Right cardiac atrium (tissue), 5 donors: ENCODE measurements at regions not wholly inside any gene's neighbourhood (a gene's known extent, or its start where the extent isn't known, plus 50 kb on each side); places are given as distances from the start of the nearest gene placed in this dataset.
"Not testable (repeated sequence)": the region's sequence is repeated elsewhere in the genome, so short reads cannot be mapped to it uniquely, and the experiment has no call there.

Experiments
- ATAC-seq, 2 donors: fragments of 200-7000 bp; cut with Tn5 transposase; one replicate each; pipeline versions ENCODE4 v1.8.0 to v1.9.1; 2020; ENCODE audit warnings: moderate library complexity in 2 of 2, mild to moderate bottlenecking in 1 of 2
- DNase-seq, 3 donors: peaks; one replicate each; pipeline ENCODE4 v3.0.0-alpha.2; 2020
- H3K27ac ChIP-seq: one replicate; pipeline ENCODE4 v1.5.1; 2013; ENCODE audit warnings: mild to moderate bottlenecking, low read length, control low read depth, moderate library complexity
- H3K27me3 ChIP-seq: one replicate; pipeline ENCODE4 v1.6.1; 2013; ENCODE audit not compliant: control insufficient read depth, insufficient read depth
- H3K4me1 ChIP-seq: one replicate; pipeline ENCODE4 v1.6.1; 2013; ENCODE audit warnings: low read length; ENCODE audit not compliant: control insufficient read depth, insufficient read depth
- H3K4me3 ChIP-seq: one replicate; pipeline ENCODE4 v1.5.1; 2013; ENCODE audit warnings: low read length, control low read depth
- H3K9me3 ChIP-seq: one replicate; pipeline ENCODE4 v1.6.1; 2013; ENCODE audit warnings: low read length; ENCODE audit not compliant: control insufficient read depth
- WGBS: extraction: QIAGEN DNeasy Blood & Tissue Kit; methylation state at CpG from one replicate; pipeline ENCODE4 v1.1.7; 2013; 5-methylcytosine and 5-hydroxymethylcytosine counted together
- intact Hi-C, 4 donors: fragments of 100-400 bp; cut with DNase I; formaldehyde crosslinking; loops; one replicate each; pipeline versions ENCODE4 v1.11.0 to v1.14.0; 2022 to 2023
- donor health status: healthy with polysubstance abuse.
- donor health status: DM: no; HTN: yes; CAD: no.
- donor health status: DM: no; HTN: no; CAD: no.
- donor health status: DM: no; HTN: yes; CAD: no; lungs with severe emphysema.
- donor health status: DM: yes; HTN: yes; CAD: no.

GRCh38 chr22:11017108-11017507, 4510.9 kb upstream of the OR11H1 start:
- H3K9me3 ChIP-seq, intact Hi-C loops, H3K4me1 ChIP-seq, H3K27me3 ChIP-seq, H3K27ac ChIP-seq, H3K4me3 ChIP-seq: not testable (repeated sequence)
- 70% methylated on average over 6 of the region's 8 CpGs for WGBS
- ATAC-seq (peak; percentile 67 to 72), DNase-seq (peak in 2 of 3 donors; percentile 48 to 55)

DNA sequence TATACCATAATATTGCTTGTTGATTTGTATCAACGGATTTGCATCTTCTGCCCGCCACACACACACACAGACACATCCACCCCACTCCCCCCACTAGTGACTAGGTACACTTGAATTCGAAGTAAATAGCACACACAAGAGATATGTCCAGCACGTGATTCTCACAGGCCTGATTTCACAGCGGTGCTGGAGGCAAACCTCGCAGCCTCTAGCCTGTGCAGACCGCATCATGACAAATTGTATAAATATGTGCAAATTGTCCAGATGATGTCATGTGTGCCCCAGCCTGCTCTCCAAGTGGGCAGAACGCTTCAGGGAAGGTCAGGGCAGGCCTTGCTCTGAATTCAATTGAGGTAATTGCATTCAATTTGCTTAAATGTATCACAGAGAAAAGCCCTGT, 4507.5 kb upstream of the OR11H1 start:
- H3K4me1 ChIP-seq, H3K27ac ChIP-seq, H3K9me3 ChIP-seq, intact Hi-C loops, DNase-seq, H3K27me3 ChIP-seq, H3K4me3 ChIP-seq: not testable (repeated sequence)
- ATAC-seq, result peak; percentile 12 to 23
- 58% methylated on average over 7 of the region's 8 CpGs for WGBS

DNA sequence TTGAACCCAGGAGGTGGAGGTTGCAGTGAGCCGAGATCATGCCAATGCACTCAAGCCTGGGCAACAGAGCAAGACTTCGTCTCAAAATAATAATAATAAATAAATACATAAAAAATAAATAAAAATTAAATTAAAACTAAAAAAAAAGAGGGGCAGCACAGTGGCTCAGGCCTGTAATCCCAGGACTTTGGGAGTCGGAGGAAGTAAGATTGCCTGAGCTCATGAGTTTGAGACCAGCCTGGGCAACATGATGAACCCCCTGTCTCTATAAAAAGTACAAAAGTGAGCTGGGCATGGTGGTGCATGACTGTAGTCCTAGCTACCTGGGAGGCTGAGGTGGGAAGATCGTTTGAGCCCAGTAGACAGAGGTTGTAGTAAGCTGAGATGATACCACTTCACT, 4501.5 kb upstream of the OR11H1 start:
- H3K4me3 ChIP-seq, intact Hi-C loops, H3K4me1 ChIP-seq, H3K27me3 ChIP-seq, H3K9me3 ChIP-seq, ATAC-seq, H3K27ac ChIP-seq, DNase-seq: not testable (repeated sequence)
- WGBS, result 50% methylated on average over 3 of the region's 4 CpGs

DNA sequence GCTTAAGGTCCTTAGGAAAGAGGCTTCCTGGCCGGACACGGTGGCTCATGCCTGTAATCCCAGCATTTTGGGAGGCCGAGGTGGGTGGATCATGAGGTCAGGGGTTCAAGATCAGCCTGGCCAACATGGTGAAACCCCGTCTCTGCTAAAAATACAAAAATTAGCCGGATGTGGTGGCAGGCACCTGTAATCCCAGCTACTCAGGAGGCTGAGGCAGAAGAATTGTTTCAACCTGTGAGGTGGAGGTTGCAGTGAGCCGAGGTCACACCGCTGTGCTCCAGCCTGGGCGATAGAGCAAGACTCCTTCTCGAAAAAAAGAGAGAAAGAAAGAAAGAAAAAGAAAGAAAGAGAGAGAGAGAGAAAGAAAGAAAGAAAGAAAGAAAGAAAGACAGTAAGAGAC, 4500.9 kb upstream of the OR11H1 start:
- H3K27me3 ChIP-seq, H3K9me3 ChIP-seq, H3K4me3 ChIP-seq, H3K4me1 ChIP-seq, intact Hi-C loops, ATAC-seq, H3K27ac ChIP-seq: not testable (repeated sequence)
- DNase-seq, result peak in 1 of 3 donors; percentile 29
- 65% methylated on average over 9 of the region's 9 CpGs for WGBS

- DNase-seq, H3K9me3 ChIP-seq, H3K4me1 ChIP-seq, H3K4me3 ChIP-seq, H3K27me3 ChIP-seq, intact Hi-C loops, ATAC-seq, H3K27ac ChIP-seq: not testable (repeated sequence)
- WGBS, result 35% methylated on average over 1 of the region's 1 CpG
Measured at GRCh38 chr22:11027532-11027931, 4500.5 kb upstream of the OR11H1 start.

- ATAC-seq, DNase-seq, intact Hi-C loops, H3K27me3 ChIP-seq, H3K4me1 ChIP-seq, H3K9me3 ChIP-seq, H3K4me3 ChIP-seq, H3K27ac ChIP-seq: not testable (repeated sequence)
- 28% methylated on average over 1 of the region's 1 CpG for WGBS
Measured at GRCh38 chr22:11028180-11028579, 4499.8 kb upstream of the OR11H1 start.

GRCh38 chr22:11029534-11029933, 4498.5 kb upstream of the OR11H1 start:
- H3K27ac ChIP-seq, H3K27me3 ChIP-seq, intact Hi-C loops, H3K4me1 ChIP-seq, H3K9me3 ChIP-seq, H3K4me3 ChIP-seq: not testable (repeated sequence)
- WGBS, result 61% methylated on average over 8 of the region's 8 CpGs
- ATAC-seq (peak; percentile 10), DNase-seq (peak in 1 of 3 donors; percentile 38)

- H3K4me3 ChIP-seq, H3K27ac ChIP-seq, H3K27me3 ChIP-seq, ATAC-seq, intact Hi-C loops, H3K4me1 ChIP-seq, H3K9me3 ChIP-seq: not testable (repeated sequence)
- 61% methylated on average over 6 of the region's 6 CpGs for WGBS
- DNase-seq, result peak in 2 of 3 donors; percentile 38 to 44
Measured at GRCh38 chr22:11029967-11030366, 4498.0 kb upstream of the OR11H1 start.

DNA sequence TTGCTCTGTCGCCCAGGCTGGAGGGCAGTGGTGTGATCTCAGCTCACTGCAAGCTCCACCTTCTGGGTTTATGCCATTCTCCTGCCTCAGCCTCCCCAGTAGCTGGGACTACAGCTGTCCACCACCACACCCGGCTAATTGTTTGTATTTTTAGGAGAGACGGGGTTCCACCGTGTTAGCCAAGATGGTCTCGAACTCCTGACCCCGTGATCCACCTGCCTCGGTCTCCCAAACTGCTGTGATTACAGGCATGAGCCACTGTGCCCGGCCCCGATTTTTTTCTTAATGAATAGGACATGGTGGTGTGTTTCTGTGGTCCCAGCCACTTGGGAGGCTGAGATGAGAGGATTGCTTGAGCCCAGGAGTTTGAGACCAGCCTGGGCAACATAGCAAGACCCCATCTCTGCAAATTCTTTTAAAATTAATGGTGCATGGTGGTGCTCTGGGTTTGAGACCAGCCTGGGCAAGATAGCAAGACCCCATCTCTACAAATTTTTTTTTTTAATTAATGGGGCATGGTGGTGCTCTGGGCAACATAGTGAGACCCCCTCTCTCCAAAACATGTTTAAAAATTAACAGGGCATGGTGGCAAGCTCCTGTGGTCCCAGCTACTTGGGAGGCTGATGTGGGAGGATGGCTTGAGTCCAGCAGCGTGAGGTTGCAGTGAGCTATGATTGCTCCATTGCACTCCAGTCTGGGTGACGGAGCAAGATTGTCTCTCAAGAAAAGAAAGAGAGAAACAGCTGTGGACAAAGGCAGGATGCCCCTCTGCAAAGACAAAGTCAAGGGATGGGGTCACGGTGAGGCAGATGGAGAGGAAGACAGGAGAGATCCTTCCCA, 4497.2 kb upstream of the OR11H1 start:
- intact Hi-C loops, H3K27me3 ChIP-seq, H3K9me3 ChIP-seq, H3K4me3 ChIP-seq, H3K27ac ChIP-seq, H3K4me1 ChIP-seq: not testable (repeated sequence)
- peak in 1 of 2 donors; percentile 18 for ATAC-seq
- peak in 2 of 3 donors; percentile 39 to 41 for DNase-seq
- WGBS, result 65% methylated on average over 12 of the region's 12 CpGs

- H3K4me1 ChIP-seq, H3K27me3 ChIP-seq, H3K4me3 ChIP-seq, H3K9me3 ChIP-seq, ATAC-seq, H3K27ac ChIP-seq, intact Hi-C loops: not testable (repeated sequence)
- WGBS, result 74% methylated on average over 13 of the region's 13 CpGs
- DNase-seq, result peak in 2 of 3 donors; percentile 22 to 31
Measured at GRCh38 chr22:11032115-11032514, 4495.9 kb upstream of the OR11H1 start.

- H3K27ac ChIP-seq, H3K4me1 ChIP-seq, H3K4me3 ChIP-seq, H3K27me3 ChIP-seq, H3K9me3 ChIP-seq, ATAC-seq, intact Hi-C loops: not testable (repeated sequence)
- peak in 1 of 3 donors; percentile 30 for DNase-seq
- 49% methylated on average over 6 of the region's 6 CpGs for WGBS
Measured at GRCh38 chr22:11034660-11034987, 4493.4 kb upstream of the OR11H1 start.
